GM19328 (cell line): ENCODE measurements at regions not wholly inside any gene's neighbourhood (a gene's known extent, or its start where the extent isn't known, plus 50 kb on each side); places are given as distances from the start of the nearest gene placed in this dataset.

Experiments used
- ATAC-seq: cut with Tn5 transposase; IDR thresholded peaks from one replicate; pipeline ENCODE4 v1.9.1; 2021; ENCODE audit warnings: mild to moderate bottlenecking, moderate library complexity; ENCODE audit not compliant: unreplicated experiment

- ATAC-seq, result no peak
Observed at GRCh38 chr12:59087691-59088090, 167.4 kb upstream of the LRIG3 start.

- no peak for ATAC-seq
Observed at GRCh38 chr12:59087077-59087673, 166.9 kb upstream of the LRIG3 start.

GRCh38 chr12:59086126-59086525 is 165.8 kb upstream of the LRIG3 start:
- no peak for ATAC-seq

GRCh38 chr12:59085690-59086089 is 165.4 kb upstream of the LRIG3 start:
- ATAC-seq, result no peak

- ATAC-seq, result no peak
Observed at GRCh38 chr12:59084511-59085375, 164.4 kb upstream of the LRIG3 start.

GRCh38 chr12:59082952-59083351 is 162.6 kb upstream of the LRIG3 start:
- ATAC-seq, result no peak

- ATAC-seq, result no peak
Observed at GRCh38 chr12:59080101-59080500, 159.8 kb upstream of the LRIG3 start.

GRCh38 chr12:59079472-59079871 is 159.2 kb upstream of the LRIG3 start:
- ATAC-seq, result no peak

- no peak for ATAC-seq
Observed at GRCh38 chr12:59079002-59079401, 158.7 kb upstream of the LRIG3 start.

GRCh38 chr12:59077575-59078426 is 157.5 kb upstream of the LRIG3 start:
- ATAC-seq, result no peak

- no peak for ATAC-seq
Observed at GRCh38 chr12:59077153-59077552, 156.8 kb upstream of the LRIG3 start.

- ATAC-seq, result no peak
Observed at GRCh38 chr12:59076622-59077021, 156.3 kb upstream of the LRIG3 start.

- no peak for ATAC-seq
Observed at GRCh38 chr12:59075968-59076490, 155.7 kb upstream of the LRIG3 start.

GRCh38 chr12:59075141-59075540 is 154.8 kb upstream of the LRIG3 start:
- ATAC-seq, result no peak

- ATAC-seq, result no peak
Observed at GRCh38 chr12:59070322-59070933, 150.1 kb upstream of the LRIG3 start.

- ATAC-seq, result no peak
Observed at GRCh38 chr12:59069516-59069915, 149.2 kb upstream of the LRIG3 start.

GRCh38 chr12:59068436-59068835 is 148.1 kb upstream of the LRIG3 start:
- ATAC-seq, result no peak

- ATAC-seq, result no peak
Observed at GRCh38 chr12:59067083-59067482, 146.8 kb upstream of the LRIG3 start.

- no peak for ATAC-seq
Observed at GRCh38 chr12:59066445-59066844, 146.1 kb upstream of the LRIG3 start.

- no peak for ATAC-seq
Observed at GRCh38 chr12:59059088-59059935, 139.0 kb upstream of the LRIG3 start.
